HCT116 (cell line): ENCODE measurements at regions not wholly inside any gene's neighbourhood (a gene's known extent, or its start where the extent isn't known, plus 50 kb on each side); places are given as distances from the start of the nearest gene placed in this dataset.

Experiments
- ATAC-seq: fragments of 200-7000 bp; cut with Tn5 transposase; 2 replicates; pipeline ENCODE4 v1.9.1; 2020; ENCODE audit warnings: mild to moderate bottlenecking, moderate library complexity
- BruUV-seq: library from RNA; stranded (reverse); fragments of 400-500 nt; replicated peaks from 2 replicates; lab custom pipeline; 2021; lab: Mats Ljungman, UMichigan
- CTCF ChIA-PET: fragments of 300-600 bp; sonication (Branson Sonifier 250); formaldehyde crosslinking; loops from one replicate; lab custom pipeline; 2021; ENCODE audit warnings: antibody characterized with exemption; lab: Charles Lee
- POLR2A ChIA-PET: fragments of 300-600, 350-600 bp; sonication (Branson Sonifier 250); formaldehyde crosslinking; loops from one replicate; lab custom pipeline; 2021; ENCODE audit warnings: antibody characterized with exemption; lab: Charles Lee
- RAD21 ChIA-PET, 2 experiments: fragments of 300-600 bp; sonication (Branson Sonifier 250); formaldehyde crosslinking; loops; one replicate each; lab custom pipeline; 2023; ENCODE audit warnings: low total read pairs in 2 of 2; ENCODE audit not compliant: uncharacterized antibody in 2 of 2, unreplicated experiment in 2 of 2, low non-redundant PET in 1 of 2; lab: Charles Lee
- DNase-seq: peaks from one replicate; pipeline ENCODE4 v3.0.0-alpha.2; 2010; ENCODE audit warnings: low read depth, low spot score
- H2AFZ ChIP-seq: fragments of 200-600 bp; shearing (Covaris generic), sonication (generic); 2 replicates; pipeline ENCODE4 v1.6.1; 2017; ENCODE audit warnings: low read depth, mixed run types, mixed read lengths, antibody characterized with exemption, low read length; ENCODE audit not compliant: poor library complexity, severe bottlenecking
- H3K27ac ChIP-seq: 2 replicates; pipeline ENCODE4 v1.5.1; 2012; ENCODE audit warnings: low read depth, low read length
- H3K27me3 ChIP-seq: fragments of 200-600 bp; sonication (generic); 2 replicates; pipeline ENCODE4 v1.6.1; 2016; ENCODE audit warnings: mixed run types, low read length, mixed read lengths; ENCODE audit not compliant: insufficient read depth
- H3K36me3 ChIP-seq, 2 experiments: fragments of 200-500 bp in 1 of 2; fragments of 200-600 bp in 1 of 2; sonication (Bioruptor generic) in 1 of 2; sonication (generic) in 1 of 2; 2 replicates each; pipeline versions ENCODE4 v1.5.1 to v1.6.1; 2014 to 2016; ENCODE audit warnings: low read length in 2 of 2, inconsistent platforms in 1 of 2, mixed read lengths in 1 of 2, mixed run types in 1 of 2; ENCODE audit not compliant: insufficient read depth in 2 of 2, control insufficient read depth in 1 of 2
- H3K4me1 ChIP-seq, 2 experiments: fragments of 200-600 bp in 1 of 2; sonication (generic) in 1 of 2; 2 replicates each; pipeline versions ENCODE4 v1.5.1 to v1.6.1; 2012 to 2017; ENCODE audit warnings: low read length in 2 of 2, inconsistent platforms in 1 of 2, mild to moderate bottlenecking in 1 of 2, mixed read lengths in 1 of 2, mixed run types in 1 of 2, moderate library complexity in 1 of 2; ENCODE audit not compliant: insufficient read depth in 2 of 2, control insufficient read depth in 1 of 2
- H3K4me2 ChIP-seq: fragments of 200-600 bp; sonication (generic); 2 replicates; pipeline ENCODE4 v1.6.1; 2017; ENCODE audit warnings: mixed run types, low read length, mixed read lengths
- H3K4me3 ChIP-seq, 2 experiments: fragments of 200-600 bp in 1 of 2; sonication (generic) in 1 of 2; replicated peaks in 1 of 2; 2 replicates each; pipeline ENCODE4 v1.5.1; 2011 to 2016; ENCODE audit warnings: low read length in 2 of 2, control low read depth in 1 of 2, low read depth in 1 of 2, mild to moderate bottlenecking in 1 of 2, mixed read lengths in 1 of 2, mixed run types in 1 of 2
- H3K79me2 ChIP-seq: fragments of 200-600 bp; sonication (generic); 2 replicates; pipeline ENCODE4 v1.6.1; 2017; ENCODE audit warnings: mild to moderate bottlenecking, mixed run types, low read length, moderate library complexity, mixed read lengths; ENCODE audit not compliant: insufficient read depth
- H3K9ac ChIP-seq: fragments of 200-600 bp; sonication (generic); 2 replicates; pipeline ENCODE4 v1.6.1; 2016; ENCODE audit warnings: low read length, mixed read lengths
- H3K9me2 ChIP-seq: fragments of 200-600 bp; sonication (generic), shearing (Covaris generic); 2 replicates; pipeline ENCODE4 v1.6.1; 2017; ENCODE audit warnings: mixed run types, mild to moderate bottlenecking, moderate library complexity; ENCODE audit not compliant: insufficient read depth
- H3K9me3 ChIP-seq, 2 experiments: fragments of 200-500 bp in 1 of 2; fragments of 200-600 bp in 1 of 2; sonication (Bioruptor generic) in 1 of 2; sonication (generic) in 1 of 2; 2 replicates each; pipeline ENCODE4 v1.6.1; 2014 to 2017; ENCODE audit warnings: low read length in 2 of 2, mixed read lengths in 2 of 2, inconsistent platforms in 1 of 2, low read depth in 1 of 2, mild to moderate bottlenecking in 1 of 2, mixed run types in 1 of 2, moderate library complexity in 1 of 2; ENCODE audit not compliant: control insufficient read depth in 1 of 2, insufficient read depth in 1 of 2
- H4K20me1 ChIP-seq: fragments of 200-600 bp; sonication (generic), shearing (Covaris generic); 2 replicates; pipeline ENCODE4 v1.6.1; 2017; ENCODE audit warnings: mixed run types, mild to moderate bottlenecking, moderate library complexity; ENCODE audit not compliant: insufficient read depth
- ATF3 ChIP-seq: IDR thresholded peaks from 2 replicates; pipeline ENCODE4 v1.6.1; 2012
- CBX3 ChIP-seq: IDR thresholded peaks from 2 replicates; pipeline ENCODE4 v1.6.1; 2012; ENCODE audit warnings: low read depth
- CEBPB ChIP-seq: IDR thresholded peaks from 2 replicates; pipeline ENCODE4 v1.6.1; 2012; ENCODE audit warnings: low read depth
- CTCF ChIP-seq, 3 experiments: fragments of 200-600 bp in 1 of 3; sonication (generic) in 1 of 3; IDR thresholded peaks in 2 of 3; conservative IDR thresholded peaks in 1 of 3; 2 replicates each; pipeline ENCODE4 v1.5.1; 2012 to 2017; ENCODE audit warnings: low read depth in 2 of 3, low read length in 2 of 3, antibody characterized with exemption in 1 of 3, borderline replicate concordance in 1 of 3, control low read depth in 1 of 3, mild to moderate bottlenecking in 1 of 3, mixed read lengths in 1 of 3, mixed run types in 1 of 3, moderate library complexity in 1 of 3; ENCODE audit not compliant: insufficient read depth in 1 of 3
- EGR1 ChIP-seq: IDR thresholded peaks from 2 replicates; pipeline ENCODE4 v1.6.1; 2012; ENCODE audit warnings: low read depth
- EZH2 ChIP-seq: fragments of 200-600 bp; sonication (generic); IDR thresholded peaks from 2 replicates; pipeline ENCODE4 v1.6.1; 2017; ENCODE audit warnings: antibody characterized with exemption, mixed run types
- EZH2phosphoT487 ChIP-seq: fragments of 200-600 bp; IDR thresholded peaks from 2 replicates; pipeline ENCODE4 v1.6.1; 2018; ENCODE audit warnings: antibody characterized with exemption, borderline replicate concordance
- JUND ChIP-seq: IDR thresholded peaks from 2 replicates; pipeline ENCODE4 v1.6.1; 2012
- POLR2A ChIP-seq: IDR thresholded peaks from 2 replicates; pipeline ENCODE4 v1.7.0; 2011; ENCODE audit warnings: borderline replicate concordance; ENCODE audit not compliant: insufficient read depth, insufficient read length; ENCODE audit errors: extremely low read depth
- RAD21 ChIP-seq: IDR thresholded peaks from 2 replicates; pipeline ENCODE4 v1.6.1; 2012; ENCODE audit warnings: low read depth, mild to moderate bottlenecking
- SP1 ChIP-seq: IDR thresholded peaks from 2 replicates; pipeline ENCODE4 v1.6.1; 2012; ENCODE audit warnings: low read depth
- SRF ChIP-seq: IDR thresholded peaks from 2 replicates; pipeline ENCODE4 v1.6.1; 2012; ENCODE audit warnings: low read depth
- ZBTB33 ChIP-seq: IDR thresholded peaks from 2 replicates; pipeline ENCODE4 v1.6.1; 2011; ENCODE audit warnings: mild to moderate bottlenecking, low read length, moderate library complexity; ENCODE audit not compliant: insufficient replicate concordance; ENCODE audit errors: extremely low read depth
- ZFX ChIP-seq: fragments of 450-650 bp; IDR thresholded peaks from 2 replicates; pipeline ENCODE4 v1.6.1; 2017
- intact Hi-C: fragments of 100-400 bp; cut with micrococcal nuclease; formaldehyde crosslinking; loops from 2 replicates; pipeline ENCODE4 v1.10.0; 2022

GRCh38 chr10:90985321-90985933, 64.5 kb upstream of the ANKRD1 start:
- H4K20me1 ChIP-seq = no peaks in the 10 kb centered on the region
- no peak overlapping the region for H3K27ac ChIP-seq
- no peaks in the 10 kb centered on the region for H3K9me3 ChIP-seq
- RAD21 ChIA-PET = no interaction called here
- POLR2A ChIA-PET = no interaction called here
- ATAC-seq (no peak), DNase-seq (no peak)
- no peaks in the 10 kb centered on the region for H3K9me2 ChIP-seq
- H3K36me3 ChIP-seq = no peaks in the 10 kb centered on the region
- CTCF ChIA-PET = no interaction called here
- no TSS peak for BruUV-seq
- no peak overlapping the region for H3K4me3 ChIP-seq
- intact Hi-C loops = no loop called here
- no peak overlapping the region for H3K4me2 ChIP-seq
- no peaks in the 10 kb centered on the region for H3K27me3 ChIP-seq
- H3K79me2 ChIP-seq = no peaks in the 10 kb centered on the region
- no peak overlapping the region for H3K9ac ChIP-seq
- H3K4me1 ChIP-seq = no peaks in the 10 kb centered on the region
- no peak overlapping the region for H2AFZ ChIP-seq
- no peak for TF ChIP-seq CEBPB
- no peak for TF ChIP-seq SRF
- no peak for TF ChIP-seq EZH2
- no peak for TF ChIP-seq CBX3
- TF ChIP-seq EGR1 = no peak
- no peak for TF ChIP-seq SP1
- no peak for TF ChIP-seq ZFX

- Histone ChIP-seq H3K4me1 (no peaks in the 10 kb centered on the region), H3K9me2 (no peaks in the 10 kb centered on the region), H3K27me3 (no peaks in the 10 kb centered on the region), H3K79me2 (no peaks in the 10 kb centered on the region), H3K4me3 (no peak overlapping the region), H3K4me2 (no peak overlapping the region), H3K36me3 (no peaks in the 10 kb centered on the region), H3K27ac (no peak overlapping the region), H2AFZ (no peak overlapping the region), H3K9me3 (no peaks in the 10 kb centered on the region), H3K9ac (no peak overlapping the region), H4K20me1 (no peaks in the 10 kb centered on the region)
- POLR2A ChIA-PET = no interaction called here
- ATAC-seq (no peak), DNase-seq (no peak)
- RAD21 ChIA-PET = no interaction called here
- BruUV-seq = no TSS peak
- intact Hi-C loops = no loop called here
- CTCF ChIA-PET = no interaction called here
- TF ChIP-seq EGR1 (no peak), RAD21 (no peak), ZBTB33 (no peak), JUND (no peak), EZH2phosphoT487 (no peak), CTCF (IDR thresholded peaks at IDR 0.05 in 2 of 3, conservative IDR thresholded peaks at IDR 0.05 in 1 of 3; ENCODE audit: borderline replicate concordance in 1 of 3, insufficient read depth in 1 of 3, low read depth in 2 of 3, low read length in 2 of 3) (no peak), SP1 (no peak), SRF (no peak), POLR2A (no peak), ATF3 (no peak)
- TF ChIP-seq, all 23 proteins: peak for 0
Observed at GRCh38 chr10:90986136-90986760, 65.4 kb upstream of the ANKRD1 start.
